GM19099 (cell line): ENCODE measurements at regions not wholly inside any gene's neighbourhood (a gene's known extent, or its start where the extent isn't known, plus 50 kb on each side); places are given as distances from the start of the nearest gene placed in this dataset.

Source experiments
- POLR2A ChIP-seq: IDR thresholded peaks from 3 replicates; pipeline ENCODE4 v1.6.1; 2011; ENCODE audit warnings: low read depth; ENCODE audit not compliant: insufficient read length; ENCODE audit errors: extremely low read depth

DNA sequence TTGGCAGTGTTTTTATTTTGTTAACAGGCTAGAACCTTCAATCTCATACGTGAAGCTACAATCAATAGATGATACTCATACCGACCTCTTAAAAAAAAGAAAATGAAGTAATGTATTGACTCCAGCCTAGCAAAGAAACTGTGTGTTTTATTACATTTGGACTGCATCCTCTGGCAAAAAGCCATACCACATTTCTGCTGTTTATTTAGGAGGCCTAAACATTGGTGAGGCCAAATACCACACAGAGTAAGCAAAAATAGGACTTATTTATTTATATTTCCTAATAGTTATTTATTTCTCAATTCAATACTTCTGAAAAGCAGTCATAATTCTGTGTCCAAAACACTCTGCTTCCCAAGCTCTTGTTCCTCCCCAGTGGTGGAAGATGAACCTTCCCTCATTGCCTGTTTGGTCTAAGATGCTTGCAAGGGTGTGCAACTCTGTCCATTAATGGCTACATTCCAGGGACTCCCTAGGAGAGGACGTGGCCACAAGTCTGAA lies 398.8 kb upstream of the KLF6 start:
- no peak for TF ChIP-seq POLR2A

DNA sequence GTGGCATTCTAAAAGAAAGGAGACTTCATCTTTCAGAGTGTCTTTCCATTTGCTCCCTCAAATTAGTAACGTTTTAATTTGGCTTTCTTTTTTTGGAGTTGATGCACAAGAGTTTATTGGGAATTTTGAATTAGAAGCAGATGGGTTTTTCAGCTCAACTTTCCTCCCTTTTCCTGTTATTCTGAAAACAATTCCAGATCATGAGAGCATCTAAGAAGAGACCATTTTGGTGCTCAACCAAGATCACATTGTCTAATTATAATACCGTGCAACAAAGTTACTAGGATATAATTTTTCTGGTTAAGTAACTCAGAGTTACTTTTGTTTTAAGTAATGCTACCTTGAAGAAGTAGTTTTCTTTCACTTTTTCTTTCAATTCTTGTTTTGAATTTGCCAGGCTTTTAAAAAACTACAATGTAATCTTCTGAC lies 396.6 kb upstream of the KLF6 start:
- no peak for TF ChIP-seq POLR2A

GRCh38 chr10:4181081-4181480 lies 396.1 kb upstream of the KLF6 start:
- no peak for TF ChIP-seq POLR2A

GRCh38 chr10:4177791-4178190 lies 392.8 kb upstream of the KLF6 start:
- TF ChIP-seq POLR2A = no peak

GRCh38 chr10:4176500-4177281 lies 391.7 kb upstream of the KLF6 start:
- no peak for TF ChIP-seq POLR2A

DNA sequence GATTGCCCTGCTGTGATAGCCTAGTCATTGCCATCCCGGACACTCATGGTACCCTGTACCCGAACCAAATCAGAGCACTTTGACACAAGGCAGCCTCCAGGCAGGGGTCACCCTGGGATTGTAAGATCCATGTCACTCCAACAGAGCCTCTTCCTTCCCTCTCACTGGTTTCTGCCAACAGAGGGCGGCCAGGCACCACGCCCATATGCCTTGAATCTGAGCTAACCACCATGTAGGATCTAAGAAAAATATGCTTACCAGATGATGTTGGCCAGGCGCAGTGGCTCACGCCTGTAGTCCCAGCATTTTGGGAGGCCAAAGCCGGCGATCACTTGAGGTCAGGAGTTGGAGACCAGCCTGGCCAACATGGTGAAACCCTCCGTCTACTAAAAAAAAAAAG lies 389.2 kb upstream of the KLF6 start:
- TF ChIP-seq POLR2A = no peak

- no peak for TF ChIP-seq POLR2A
Observed at GRCh38 chr10:4170633-4171314, 385.8 kb upstream of the KLF6 start.

- no peak for TF ChIP-seq POLR2A
Observed at GRCh38 chr10:4170181-4170580, 385.2 kb upstream of the KLF6 start.

GRCh38 chr10:4169448-4169847 lies 384.4 kb upstream of the KLF6 start:
- TF ChIP-seq POLR2A = no peak

GRCh38 chr10:4167216-4167615 lies 382.2 kb upstream of the KLF6 start:
- TF ChIP-seq POLR2A = no peak

DNA sequence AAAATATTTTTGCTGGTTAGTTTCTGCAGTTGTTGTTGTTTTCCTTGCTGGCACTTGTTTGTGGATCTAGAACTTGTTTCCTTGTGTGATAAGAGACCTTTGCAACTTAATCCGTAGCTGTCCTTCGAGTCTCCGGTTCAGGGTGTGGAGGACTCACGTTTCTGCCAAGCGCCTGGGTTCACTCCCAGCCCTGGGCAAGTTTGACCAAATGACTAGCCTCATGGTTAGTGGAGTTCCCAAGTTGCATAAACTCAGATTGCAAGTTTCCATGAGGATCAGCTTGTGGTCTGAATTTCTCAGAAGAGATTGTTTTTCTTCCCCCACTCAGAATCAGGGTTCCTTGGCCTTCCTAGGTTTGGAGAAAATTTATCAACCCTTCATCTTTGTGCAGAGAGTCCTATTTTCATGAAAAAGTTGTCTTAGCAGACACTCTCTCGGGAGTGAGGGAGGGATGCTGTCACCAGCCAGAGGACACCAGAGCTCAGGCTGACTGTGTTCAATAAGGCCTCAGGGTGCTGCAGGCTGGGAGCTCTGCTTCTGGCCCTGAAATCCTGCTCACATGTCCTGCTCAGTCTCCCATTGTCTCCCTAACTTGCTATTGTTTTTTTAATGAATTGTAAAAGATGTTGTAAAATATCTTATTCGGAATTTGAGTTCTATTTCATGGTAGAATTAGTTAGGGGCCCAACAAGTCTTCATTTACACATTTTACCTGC lies 377.7 kb upstream of the KLF6 start:
- TF ChIP-seq POLR2A = no peak

DNA sequence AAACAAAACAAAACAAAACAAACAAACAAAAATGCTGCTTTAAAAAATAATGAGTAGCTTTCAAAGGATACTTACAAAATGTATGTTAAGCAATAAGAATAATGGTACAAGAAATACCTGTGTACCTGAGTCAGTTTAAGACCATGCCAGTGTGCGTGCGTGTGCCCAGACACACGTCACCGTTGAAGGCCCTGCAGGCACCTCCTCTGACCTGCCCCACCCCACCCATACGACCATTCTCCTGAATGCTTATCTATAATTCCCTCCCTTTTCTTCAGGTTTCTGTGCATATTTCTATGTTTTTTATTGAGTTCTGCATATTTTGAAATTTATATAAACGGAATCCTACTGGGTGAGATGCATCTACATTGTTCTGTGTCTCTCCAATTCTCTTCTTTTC lies 374.2 kb upstream of the KLF6 start:
- TF ChIP-seq POLR2A = no peak

- TF ChIP-seq POLR2A = no peak
Observed at GRCh38 chr10:4154191-4154715, 369.2 kb upstream of the KLF6 start.

DNA sequence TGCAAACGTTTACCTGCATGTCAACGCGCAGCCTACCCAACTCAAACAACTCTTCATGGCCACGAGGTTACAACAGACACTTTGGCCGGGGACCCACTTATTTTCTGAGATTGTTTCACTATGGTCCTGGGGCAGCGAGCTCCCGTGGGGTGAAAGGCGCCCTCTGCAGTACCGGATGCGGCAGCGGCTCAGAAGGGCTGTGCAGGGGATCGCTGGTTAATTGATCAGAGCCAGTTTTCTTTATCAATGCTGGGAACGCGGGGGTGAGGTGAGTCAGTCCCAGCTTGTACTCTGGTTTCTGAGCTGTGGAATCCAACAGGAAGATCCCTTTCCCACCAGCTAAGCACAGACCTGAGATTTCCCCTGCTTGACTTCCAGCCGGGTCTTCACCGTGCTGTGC lies 366.5 kb upstream of the KLF6 start:
- no peak for TF ChIP-seq POLR2A

- no peak for TF ChIP-seq POLR2A
Observed at GRCh38 chr10:4150676-4151075, 365.7 kb upstream of the KLF6 start.

- no peak for TF ChIP-seq POLR2A
Observed at GRCh38 chr10:4147245-4147644, 362.2 kb upstream of the KLF6 start.

GRCh38 chr10:4144817-4145216 lies 359.8 kb upstream of the KLF6 start:
- TF ChIP-seq POLR2A = no peak
